Epithelial cell of proximal tubule (primary cell): ENCODE measurements at regions not wholly inside any gene's neighbourhood (a gene's known extent, or its start where the extent isn't known, plus 50 kb on each side); places are given as distances from the start of the nearest gene placed in this dataset.

Experiments
- DNase-seq: peaks from one replicate; pipeline ENCODE4 v3.0.0-alpha.2; 2011; ENCODE audit warnings: low read depth
- H3K4me3 ChIP-seq: 2 replicates; pipeline ENCODE4 v1.5.1; 2011; ENCODE audit warnings: low read depth, mild to moderate bottlenecking, low read length
- CTCF ChIP-seq: conservative IDR thresholded peaks from 2 replicates; pipeline ENCODE4 v1.5.1; 2012; ENCODE audit warnings: low read depth, mild to moderate bottlenecking, low read length

- DNase-seq: no peak
- TF ChIP-seq CTCF: no peak
- no peak overlapping the region for H3K4me3 ChIP-seq
Measured at GRCh38 chr4:112884406-112884805, 165.0 kb upstream of the ANK2 start.

- DNase-seq: no peak
Measured at GRCh38 chr4:112885897-112886296, 163.6 kb upstream of the ANK2 start.

GRCh38 chr4:112888622-112889021, 160.8 kb upstream of the ANK2 start:
- H3K4me3 ChIP-seq: no peak overlapping the region
- TF ChIP-seq CTCF: no peak

More at GRCh38 chr4:112885897-112886296, 163.6 kb upstream of the ANK2 start:
- TF ChIP-seq CTCF: no peak
- H3K4me3 ChIP-seq: no peak overlapping the region

GRCh38 chr4:112889199-112889598, 160.3 kb upstream of the ANK2 start:
- TF ChIP-seq CTCF: no peak
- DNase-seq: no peak
- no peak overlapping the region for H3K4me3 ChIP-seq

More at GRCh38 chr4:112888622-112889021, 160.8 kb upstream of the ANK2 start:
- no peak for DNase-seq

- DNase-seq: no peak
- H3K4me3 ChIP-seq: no peak overlapping the region
- TF ChIP-seq CTCF: no peak
Measured at GRCh38 chr4:112889619-112890527, 159.6 kb upstream of the ANK2 start.

DNA sequence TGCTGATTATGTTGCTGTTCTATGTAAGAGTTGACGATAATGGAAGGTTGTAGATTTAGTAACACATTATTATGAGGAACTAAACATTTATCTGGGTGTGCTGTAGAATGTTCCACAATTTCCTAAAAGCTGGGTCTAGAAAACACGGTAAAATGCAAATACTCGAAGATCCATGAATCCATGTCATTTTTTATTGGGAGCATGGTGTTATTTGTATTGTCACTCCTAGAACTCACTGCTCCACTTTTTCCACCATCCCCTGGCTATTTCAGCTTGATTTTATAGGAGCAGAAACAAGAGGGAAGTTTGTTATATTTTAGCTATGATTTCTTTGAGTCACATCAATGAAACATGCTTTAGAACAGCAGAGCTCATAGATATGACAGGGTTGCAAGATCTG, 155.0 kb upstream of the ANK2 start:
- DNase-seq: no peak
- H3K4me3 ChIP-seq: no peak overlapping the region
- no peak for TF ChIP-seq CTCF

- no peak for TF ChIP-seq CTCF
- DNase-seq: no peak
- no peak overlapping the region for H3K4me3 ChIP-seq
Measured at GRCh38 chr4:112894951-112895350, 154.5 kb upstream of the ANK2 start.
